ENCODE measurements at regions not wholly inside any gene's neighbourhood (a gene's known extent, or its start where the extent isn't known, plus 50 kb on each side); places are given as distances from the start of the nearest gene placed in this dataset.

- DNase-seq, result no peak
Measured at GRCh38 chr2:81981585-81981984, 1677.0 kb upstream of the LRRTM1 start.

GRCh38 chr2:81979086-81979485, 1674.5 kb upstream of the LRRTM1 start:
- no peak for DNase-seq

GRCh38 chr2:81976998-81977397, 1672.4 kb upstream of the LRRTM1 start:
- DNase-seq, result no peak

- DNase-seq, result no peak
Measured at GRCh38 chr2:81974216-81974615, 1669.7 kb upstream of the LRRTM1 start.

- DNase-seq, result no peak
Measured at GRCh38 chr2:81942876-81943275, 1638.3 kb upstream of the LRRTM1 start.

- DNase-seq, result no peak
Measured at GRCh38 chr2:81942136-81942680, 1637.7 kb upstream of the LRRTM1 start.

- DNase-seq, result no peak
Measured at GRCh38 chr2:81940266-81940955, 1635.9 kb upstream of the LRRTM1 start.

GRCh38 chr2:81937944-81938343, 1633.4 kb upstream of the LRRTM1 start:
- no peak for DNase-seq

GRCh38 chr2:81903534-81903933, 1599.0 kb upstream of the LRRTM1 start:
- no peak for DNase-seq

- DNase-seq, result no peak
Measured at GRCh38 chr2:81901017-81901416, 1596.5 kb upstream of the LRRTM1 start.

GRCh38 chr2:81895620-81896250, 1591.2 kb upstream of the LRRTM1 start:
- no peak for DNase-seq

- DNase-seq, result no peak
Measured at GRCh38 chr2:81894451-81894990, 1590.0 kb upstream of the LRRTM1 start.

- DNase-seq, result no peak
Measured at GRCh38 chr2:81876624-81877023, 1572.1 kb upstream of the LRRTM1 start.

- DNase-seq, result no peak
Measured at GRCh38 chr2:81872006-81872405, 1567.5 kb upstream of the LRRTM1 start.

GRCh38 chr2:81870119-81870518, 1565.6 kb upstream of the LRRTM1 start:
- no peak for DNase-seq

GRCh38 chr2:81858998-81859397, 1554.4 kb upstream of the LRRTM1 start:
- DNase-seq, result no peak

- no peak for DNase-seq
Measured at GRCh38 chr2:81853341-81853740, 1548.8 kb upstream of the LRRTM1 start.

- DNase-seq, result no peak
Measured at GRCh38 chr2:81852651-81853050, 1548.1 kb upstream of the LRRTM1 start.

- no peak for DNase-seq
Measured at GRCh38 chr2:81839780-81840179, 1535.2 kb upstream of the LRRTM1 start.

GRCh38 chr2:81835321-81836000, 1530.9 kb upstream of the LRRTM1 start:
- no peak for DNase-seq

GRCh38 chr2:81786811-81787210, 1482.3 kb upstream of the LRRTM1 start:
- DNase-seq, result no peak

- no peak for DNase-seq
Measured at GRCh38 chr2:81767187-81767912, 1462.8 kb upstream of the LRRTM1 start.

GRCh38 chr2:81747481-81748070, 1443.0 kb upstream of the LRRTM1 start:
- DNase-seq, result no peak

Measured in activated naive CD4-positive, alpha-beta T cell treated with Interleukin-2 at 50 U/mL for 16 hours (primary cell).